NCI-H2171 (cell line): ENCODE measurements at regions not wholly inside any gene's neighbourhood (a gene's known extent, or its start where the extent isn't known, plus 50 kb on each side); places are given as distances from the start of the nearest gene placed in this dataset.

Source experiments
- DNase-seq: peaks from one replicate; lab custom pipeline; 2025; lab: John Stamatoyannopoulos, UW

GRCh38 chr5:123244458-123244857 lies 155.4 kb downstream of the PRDM6 start:
- no peak for DNase-seq
